GF-D8 (cell line): ENCODE measurements at regions not wholly inside any gene's neighbourhood (a gene's known extent, or its start where the extent isn't known, plus 50 kb on each side); places are given as distances from the start of the nearest gene placed in this dataset.
"Not testable (repeated sequence)": the region's sequence is repeated elsewhere in the genome, so short reads cannot be mapped to it uniquely, and the experiment has no call there.

Source experiments
- DNase-seq: peaks from one replicate; lab custom pipeline; 2025; lab: John Stamatoyannopoulos, UW

- DNase-seq: no peak
Measured at GRCh38 chr2:2588777-2589176, 257.7 kb upstream of the MYT1L start.

GRCh38 chr2:2587354-2587753 lies 256.3 kb upstream of the MYT1L start:
- no peak for DNase-seq

GRCh38 chr2:2586931-2587330 lies 255.9 kb upstream of the MYT1L start:
- DNase-seq: no peak

GRCh38 chr2:2586068-2586776 lies 255.1 kb upstream of the MYT1L start:
- DNase-seq: no peak

GRCh38 chr2:2582998-2583545 lies 252.0 kb upstream of the MYT1L start:
- DNase-seq: no peak

- no peak for DNase-seq
Measured at GRCh38 chr2:2581331-2582159, 250.5 kb upstream of the MYT1L start.

GRCh38 chr2:2580841-2581240 lies 249.8 kb upstream of the MYT1L start:
- not testable (repeated sequence) for DNase-seq

- no peak for DNase-seq
Measured at GRCh38 chr2:2580341-2580740, 249.3 kb upstream of the MYT1L start.

- DNase-seq: no peak
Measured at GRCh38 chr2:2579814-2580213, 248.7 kb upstream of the MYT1L start.

- no peak for DNase-seq
Measured at GRCh38 chr2:2577407-2577831, 246.3 kb upstream of the MYT1L start.

GRCh38 chr2:2575870-2576386 lies 244.9 kb upstream of the MYT1L start:
- no peak for DNase-seq

GRCh38 chr2:2575181-2575577 lies 244.1 kb upstream of the MYT1L start:
- DNase-seq: no peak

- no peak for DNase-seq
Measured at GRCh38 chr2:2574401-2575180, 243.5 kb upstream of the MYT1L start.

GRCh38 chr2:2573658-2574293 lies 242.7 kb upstream of the MYT1L start:
- DNase-seq: no peak

- DNase-seq: no peak
Measured at GRCh38 chr2:2573205-2573604, 242.1 kb upstream of the MYT1L start.

GRCh38 chr2:2572393-2573204 lies 241.5 kb upstream of the MYT1L start:
- DNase-seq: no peak

GRCh38 chr2:2571301-2572150 lies 240.5 kb upstream of the MYT1L start:
- no peak for DNase-seq

GRCh38 chr2:2570871-2571270 lies 239.8 kb upstream of the MYT1L start:
- DNase-seq: no peak

- DNase-seq: no peak
Measured at GRCh38 chr2:2570360-2570759, 239.3 kb upstream of the MYT1L start.

GRCh38 chr2:2569836-2570235 lies 238.8 kb upstream of the MYT1L start:
- DNase-seq: no peak
